ENCODE measurements at regions not wholly inside any gene's neighbourhood (a gene's known extent, or its start where the extent isn't known, plus 50 kb on each side); places are given as distances from the start of the nearest gene placed in this dataset.
"Not testable (repeated sequence)": the region's sequence is repeated elsewhere in the genome, so short reads cannot be mapped to it uniquely, and the experiment has no call there.

DNA sequence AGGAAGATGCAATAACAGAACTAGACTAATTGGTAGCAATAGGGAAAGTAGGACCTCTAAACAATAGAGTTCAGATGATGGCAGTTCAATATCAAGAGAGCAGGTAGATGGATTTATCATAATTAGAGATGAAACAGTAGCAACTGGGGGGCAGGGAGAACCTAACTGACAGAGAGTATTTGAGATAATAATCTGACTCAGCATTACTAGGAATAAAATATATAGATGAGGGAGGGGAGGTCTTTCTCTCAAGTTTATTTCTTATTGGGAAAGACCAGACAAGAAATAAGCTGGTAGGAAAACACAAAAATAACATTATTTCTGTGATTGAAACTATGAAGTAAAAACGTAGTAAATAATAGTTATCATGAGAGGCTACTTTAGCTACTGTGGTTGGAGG, 1656.7 kb upstream of the B3GALT2 start:
- ChIA-PET POLR2A (no interaction called here), CTCF (no interaction called here)
- Histone ChIP-seq H3K4me3 (no peak overlapping the region), H3K9me3 (no peaks in the 10 kb centered on the region), H3K4me1 (no peaks in the 10 kb centered on the region), H3K4me2 (no peak overlapping the region), H3K27ac (no peak overlapping the region)
- FAIRE-seq (no peak), ATAC-seq (no peak), DNase-seq (ENCODE audit: low read depth in 1 of 2, low spot score in 1 of 2) (no peak)
- no peak for TF ChIP-seq HOXB13 (CRISPR knock-in tag; IDR thresholded peaks at IDR 0.05; ENCODE audit: low read depth)
- no peak for TF ChIP-seq ESRRA (IDR thresholded peaks at IDR 0.05; ENCODE audit: borderline replicate concordance, low read length)
- TF ChIP-seq MAFK (IDR thresholded peaks at IDR 0.05; ENCODE audit: partially characterized antibody): peak; percentile 57
- WGBS (ENCODE audit: missing lambda C conversion rate): 3% methylated on average over 1 of the region's 1 CpG

DNA sequence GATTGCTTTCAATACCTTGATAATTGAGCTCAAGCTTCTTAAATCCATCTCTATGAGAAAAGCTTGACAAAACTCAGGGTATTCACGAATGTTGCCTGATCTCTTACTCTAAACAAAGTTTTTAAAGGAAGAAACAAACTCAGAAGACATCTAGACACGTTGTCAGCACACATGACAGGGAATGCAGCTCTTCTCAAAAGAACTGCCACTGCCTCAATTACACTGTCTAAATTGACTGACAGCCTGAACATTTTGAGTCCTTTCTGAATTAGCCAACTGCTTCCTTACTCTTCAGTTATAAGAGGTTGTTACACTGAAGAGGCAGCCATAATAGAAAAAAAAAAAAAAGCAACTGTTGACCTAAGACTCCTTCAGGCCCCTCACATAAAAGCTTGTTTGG, 1646.7 kb upstream of the B3GALT2 start:
- H3K27ac ChIP-seq: no peak overlapping the region
- FAIRE-seq (no peak), ATAC-seq (no peak), DNase-seq (ENCODE audit: low read depth in 1 of 2, low spot score in 1 of 2) (no peak)
- ChIA-PET POLR2A (no interaction called here), CTCF (no interaction called here)
- no peak overlapping the region for H3K4me3 ChIP-seq
- no peaks in the 10 kb centered on the region for H3K9me3 ChIP-seq
- no peak overlapping the region for H3K4me2 ChIP-seq
- TF ChIP-seq NFE2L2 (conservative IDR thresholded peaks at IDR 0.05; ENCODE audit: low read length) (no peak), SMC3 (IDR thresholded peaks at IDR 0.05) (no peak), MYC (IDR thresholded peaks at IDR 0.05; ENCODE audit: borderline replicate concordance, low read length) (no peak), HOXB13 (CRISPR knock-in tag; IDR thresholded peaks at IDR 0.05; ENCODE audit: low read depth) (no peak), ESRRA (IDR thresholded peaks at IDR 0.05; ENCODE audit: borderline replicate concordance, low read length) (no peak), FOSB (CRISPR knock-in tag; IDR thresholded peaks at IDR 0.05) (no peak), RARB (CRISPR knock-in tag; IDR thresholded peaks at IDR 0.05) (no peak)
- 3% methylated on average over 2 of the region's 2 CpGs for WGBS (ENCODE audit: missing lambda C conversion rate)
- H3K4me1 ChIP-seq: no peaks in the 10 kb centered on the region

DNA sequence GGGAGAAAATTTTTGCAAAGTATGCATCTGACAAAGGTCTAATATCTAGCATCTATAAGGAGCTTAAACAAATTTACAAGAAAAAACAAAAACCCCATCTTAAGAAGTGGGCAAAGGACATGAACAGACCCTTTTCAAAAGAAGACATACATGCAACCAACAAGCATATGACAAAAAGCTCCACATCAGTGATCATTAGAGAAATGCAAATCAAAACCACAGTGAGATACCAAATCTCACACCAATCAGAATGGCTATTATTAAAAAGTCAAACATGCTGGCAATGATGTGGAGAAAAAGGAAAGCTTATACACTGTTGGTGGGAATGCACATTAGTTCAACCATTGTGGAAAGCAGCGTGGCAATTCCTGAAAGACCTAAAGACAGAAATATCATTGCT, 1645.2 kb upstream of the B3GALT2 start:
- H3K27ac ChIP-seq; CTCF ChIA-PET; H3K4me1 ChIP-seq; DNase-seq (ENCODE audit: low read depth in 1 of 2, low spot score in 1 of 2); FAIRE-seq; H3K4me2 ChIP-seq; H3K9me3 ChIP-seq; ATAC-seq; POLR2A ChIA-PET; H3K4me3 ChIP-seq: not testable (repeated sequence)
- 41% methylated on average over 1 of the region's 1 CpG for WGBS (ENCODE audit: missing lambda C conversion rate)

DNA sequence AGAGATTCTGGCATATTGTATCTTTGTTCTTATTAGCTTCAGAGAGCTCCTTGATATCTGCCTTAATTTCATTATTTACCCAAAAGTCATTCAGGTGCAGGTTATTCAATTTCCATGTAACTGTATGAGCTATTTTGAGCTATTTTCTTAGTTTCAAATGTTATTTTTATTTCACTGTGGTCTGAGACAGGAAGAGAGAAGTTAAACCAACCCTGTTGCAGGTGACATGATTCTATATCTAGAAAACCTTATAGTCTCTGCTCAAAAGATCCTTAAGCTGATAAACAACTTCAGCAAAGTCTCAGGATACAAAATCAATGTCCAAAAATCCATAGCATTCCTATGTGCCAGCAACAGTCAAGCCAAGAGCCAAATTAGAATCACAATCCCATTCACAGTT, 1644.0 kb upstream of the B3GALT2 start:
- ChIA-PET POLR2A (no interaction called here), CTCF (no interaction called here)
- ATAC-seq (no peak), FAIRE-seq (no peak), DNase-seq (ENCODE audit: low read depth in 1 of 2, low spot score in 1 of 2) (no peak)
- Histone ChIP-seq H3K4me1 (no peaks in the 10 kb centered on the region), H3K4me3 (no peak overlapping the region), H3K27ac (no peak overlapping the region), H3K4me2 (no peak overlapping the region), H3K9me3 (no peaks in the 10 kb centered on the region)
- TF ChIP-seq RAD21 (conservative IDR thresholded peaks at IDR 0.05 in 1 of 2, IDR thresholded peaks at IDR 0.05 in 1 of 2): no peak

DNA sequence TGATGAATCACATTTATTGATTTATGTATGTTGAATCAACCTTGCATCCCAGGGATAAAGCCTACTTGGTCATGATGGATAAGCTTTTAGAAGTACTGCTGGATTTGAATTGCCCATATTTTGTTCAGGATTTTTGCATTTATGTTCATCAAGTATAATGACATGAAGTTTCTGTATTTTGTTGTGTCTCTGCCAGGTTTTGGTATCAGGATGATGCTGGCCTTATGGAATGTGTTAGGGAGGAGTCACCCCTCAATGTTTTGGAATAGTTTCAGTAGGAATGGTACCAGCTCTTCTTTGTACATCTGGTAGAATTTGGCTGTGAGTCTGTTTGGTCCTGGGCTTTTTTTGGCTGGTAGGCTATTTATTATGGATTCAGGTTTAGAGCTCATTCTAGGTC, 1643.1 kb upstream of the B3GALT2 start:
- CTCF ChIA-PET: no interaction called here
- POLR2A ChIA-PET: no interaction called here
- ATAC-seq (no peak), DNase-seq (ENCODE audit: low read depth in 1 of 2, low spot score in 1 of 2) (no peak), FAIRE-seq (no peak)
- Histone ChIP-seq H3K27ac (no peak overlapping the region), H3K4me1 (no peaks in the 10 kb centered on the region), H3K4me2 (no peak overlapping the region), H3K4me3 (no peak overlapping the region), H3K9me3 (no peaks in the 10 kb centered on the region)
- TF ChIP-seq FOSB (CRISPR knock-in tag; IDR thresholded peaks at IDR 0.05): no peak
- TF ChIP-seq POLR2AphosphoS2 (conservative IDR thresholded peaks at IDR 0.05; ENCODE audit: low read length): no peak
- TF ChIP-seq, protein P1, sequence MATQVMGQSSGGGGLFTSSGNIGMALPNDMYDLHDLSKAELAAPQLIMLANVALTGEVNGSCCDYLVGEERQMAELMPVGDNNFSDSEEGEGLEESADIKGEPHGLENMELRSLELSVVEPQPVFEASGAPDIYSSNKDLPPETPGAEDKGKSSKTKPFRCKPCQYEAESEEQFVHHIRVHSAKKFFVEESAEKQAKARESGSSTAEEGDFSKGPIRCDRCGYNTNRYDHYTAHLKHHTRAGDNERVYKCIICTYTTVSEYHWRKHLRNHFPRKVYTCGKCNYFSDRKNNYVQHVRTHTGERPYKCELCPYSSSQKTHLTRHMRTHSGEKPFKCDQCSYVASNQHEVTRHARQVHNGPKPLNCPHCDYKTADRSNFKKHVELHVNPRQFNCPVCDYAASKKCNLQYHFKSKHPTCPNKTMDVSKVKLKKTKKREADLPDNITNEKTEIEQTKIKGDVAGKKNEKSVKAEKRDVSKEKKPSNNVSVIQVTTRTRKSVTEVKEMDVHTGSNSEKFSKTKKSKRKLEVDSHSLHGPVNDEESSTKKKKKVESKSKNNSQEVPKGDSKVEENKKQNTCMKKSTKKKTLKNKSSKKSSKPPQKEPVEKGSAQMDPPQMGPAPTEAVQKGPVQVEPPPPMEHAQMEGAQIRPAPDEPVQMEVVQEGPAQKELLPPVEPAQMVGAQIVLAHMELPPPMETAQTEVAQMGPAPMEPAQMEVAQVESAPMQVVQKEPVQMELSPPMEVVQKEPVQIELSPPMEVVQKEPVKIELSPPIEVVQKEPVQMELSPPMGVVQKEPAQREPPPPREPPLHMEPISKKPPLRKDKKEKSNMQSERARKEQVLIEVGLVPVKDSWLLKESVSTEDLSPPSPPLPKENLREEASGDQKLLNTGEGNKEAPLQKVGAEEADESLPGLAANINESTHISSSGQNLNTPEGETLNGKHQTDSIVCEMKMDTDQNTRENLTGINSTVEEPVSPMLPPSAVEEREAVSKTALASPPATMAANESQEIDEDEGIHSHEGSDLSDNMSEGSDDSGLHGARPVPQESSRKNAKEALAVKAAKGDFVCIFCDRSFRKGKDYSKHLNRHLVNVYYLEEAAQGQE (IDR thresholded peaks at IDR 0.05): no peak
- TF ChIP-seq RNF2 (IDR thresholded peaks at IDR 0.05; ENCODE audit: borderline replicate concordance, low read depth): no peak
- TF ChIP-seq HOXA7 (CRISPR knock-in tag; IDR thresholded peaks at IDR 0.05): no peak
- no peak for TF ChIP-seq KDM5A (IDR thresholded peaks at IDR 0.05)
- no peak for TF ChIP-seq CHD2 (IDR thresholded peaks at IDR 0.05; ENCODE audit: low read length, partially characterized antibody)
- no peak for TF ChIP-seq FOSL2 (IDR thresholded peaks at IDR 0.05)
- no peak for TF ChIP-seq FOSL2 (CRISPR knock-in tag; IDR thresholded peaks at IDR 0.05)

All from A549 (cell line).